VCaP (cell line): ENCODE measurements at regions not wholly inside any gene's neighbourhood (a gene's known extent, or its start where the extent isn't known, plus 50 kb on each side); places are given as distances from the start of the nearest gene placed in this dataset.

Experiments
- H3K27ac ChIP-seq: fragments of 450-650 bp; 2 replicates; pipeline ENCODE4 v1.5.1; 2017
- TF ChIP-seq, protein P1 (sequence below): fragments of 450-650 bp; conservative IDR thresholded peaks from 2 replicates; pipeline ENCODE4 v1.5.1; 2017; ENCODE audit warnings: mild to moderate bottlenecking, moderate library complexity

DNA sequence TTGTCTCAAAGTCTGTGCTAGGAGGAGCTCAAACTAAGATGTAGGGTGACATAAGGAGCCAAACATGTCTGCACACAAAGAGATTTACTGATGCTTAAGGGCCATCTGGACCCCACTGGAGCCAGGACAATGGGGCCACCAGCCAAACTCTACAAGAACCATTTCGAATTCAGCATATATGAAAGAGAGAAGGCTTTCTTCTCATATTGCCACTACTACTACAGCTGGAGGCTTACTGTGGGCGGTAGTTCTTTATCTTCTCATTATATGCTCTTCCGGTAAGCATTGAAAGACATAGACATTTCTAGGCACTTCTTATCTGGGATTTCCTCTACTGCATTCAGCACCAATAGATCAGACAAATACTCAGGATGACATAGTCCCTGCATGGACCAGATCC, 404.4 kb upstream of the PROK2 start:
- TF ChIP-seq, protein P1, sequence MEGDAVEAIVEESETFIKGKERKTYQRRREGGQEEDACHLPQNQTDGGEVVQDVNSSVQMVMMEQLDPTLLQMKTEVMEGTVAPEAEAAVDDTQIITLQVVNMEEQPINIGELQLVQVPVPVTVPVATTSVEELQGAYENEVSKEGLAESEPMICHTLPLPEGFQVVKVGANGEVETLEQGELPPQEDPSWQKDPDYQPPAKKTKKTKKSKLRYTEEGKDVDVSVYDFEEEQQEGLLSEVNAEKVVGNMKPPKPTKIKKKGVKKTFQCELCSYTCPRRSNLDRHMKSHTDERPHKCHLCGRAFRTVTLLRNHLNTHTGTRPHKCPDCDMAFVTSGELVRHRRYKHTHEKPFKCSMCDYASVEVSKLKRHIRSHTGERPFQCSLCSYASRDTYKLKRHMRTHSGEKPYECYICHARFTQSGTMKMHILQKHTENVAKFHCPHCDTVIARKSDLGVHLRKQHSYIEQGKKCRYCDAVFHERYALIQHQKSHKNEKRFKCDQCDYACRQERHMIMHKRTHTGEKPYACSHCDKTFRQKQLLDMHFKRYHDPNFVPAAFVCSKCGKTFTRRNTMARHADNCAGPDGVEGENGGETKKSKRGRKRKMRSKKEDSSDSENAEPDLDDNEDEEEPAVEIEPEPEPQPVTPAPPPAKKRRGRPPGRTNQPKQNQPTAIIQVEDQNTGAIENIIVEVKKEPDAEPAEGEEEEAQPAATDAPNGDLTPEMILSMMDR, result no peak
- H3K27ac ChIP-seq, result no peak overlapping the region

DNA sequence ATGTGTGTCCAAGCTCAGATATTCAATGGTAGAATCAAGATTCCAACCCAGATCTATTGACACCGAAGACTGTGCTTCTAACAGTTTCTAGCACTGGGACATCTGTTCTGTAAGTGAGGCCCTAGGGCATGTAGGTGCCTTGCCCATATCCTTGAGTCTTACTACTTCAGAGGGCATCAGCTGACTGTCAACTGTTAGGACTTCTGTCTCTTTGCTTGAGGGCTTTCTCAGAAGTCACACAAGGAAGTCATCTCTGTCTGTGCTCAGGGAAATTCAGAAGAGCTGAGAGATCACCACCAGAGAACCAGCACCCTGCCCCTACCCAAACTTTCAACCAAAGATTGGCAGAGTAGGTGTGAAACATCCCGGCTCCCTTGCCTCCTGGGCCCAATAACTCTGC, 403.6 kb upstream of the PROK2 start:
- no peak overlapping the region for H3K27ac ChIP-seq
- TF ChIP-seq, protein P1, result no peak

DNA sequence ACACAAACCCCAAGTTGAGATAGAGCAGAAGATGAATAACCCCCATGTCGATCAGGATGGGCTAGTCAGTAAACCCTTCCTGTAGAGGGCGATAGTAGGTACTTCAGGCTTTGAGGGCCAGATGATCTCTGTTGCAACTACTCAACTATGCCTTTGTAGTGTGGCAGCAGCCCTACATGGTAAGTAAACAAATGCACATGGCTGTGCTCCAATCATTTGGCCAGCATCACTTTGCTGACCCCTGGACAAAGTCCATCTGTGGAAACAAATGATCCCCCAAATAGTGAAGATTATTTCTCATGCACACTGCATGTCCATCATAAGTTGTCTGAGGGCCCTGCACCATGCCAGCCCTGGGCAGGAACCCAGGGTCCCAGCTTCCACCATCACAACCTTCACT, 402.2 kb upstream of the PROK2 start:
- TF ChIP-seq, protein P1, result no peak
- H3K27ac ChIP-seq, result no peak overlapping the region

DNA sequence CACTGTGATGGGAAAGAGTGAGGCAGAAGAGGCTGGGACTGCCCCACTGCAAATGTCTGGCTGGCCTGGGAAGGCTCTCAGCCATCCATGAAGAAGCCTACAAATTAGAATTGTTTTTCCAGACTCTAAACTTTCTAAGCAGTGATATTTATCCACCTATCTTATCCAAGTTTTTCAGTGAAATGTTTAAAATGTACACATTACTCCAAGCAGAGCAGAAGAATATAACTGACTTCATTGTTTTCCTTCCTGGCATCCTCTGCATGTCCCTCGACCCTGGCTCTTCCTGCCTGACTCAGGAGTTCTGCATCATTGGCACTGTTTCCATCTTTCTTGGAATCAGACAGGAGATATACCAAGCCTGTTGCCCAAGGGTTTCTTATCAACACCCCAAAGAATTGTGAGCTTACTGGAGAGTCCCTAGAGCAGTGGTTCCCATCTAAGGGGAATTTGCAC, 401.5 kb upstream of the PROK2 start:
- 0 out of 2 replicates have a peak overlapping the region, but pooled peaks have one; percentile 12 for H3K27ac ChIP-seq
- TF ChIP-seq, protein P1, result no peak

DNA sequence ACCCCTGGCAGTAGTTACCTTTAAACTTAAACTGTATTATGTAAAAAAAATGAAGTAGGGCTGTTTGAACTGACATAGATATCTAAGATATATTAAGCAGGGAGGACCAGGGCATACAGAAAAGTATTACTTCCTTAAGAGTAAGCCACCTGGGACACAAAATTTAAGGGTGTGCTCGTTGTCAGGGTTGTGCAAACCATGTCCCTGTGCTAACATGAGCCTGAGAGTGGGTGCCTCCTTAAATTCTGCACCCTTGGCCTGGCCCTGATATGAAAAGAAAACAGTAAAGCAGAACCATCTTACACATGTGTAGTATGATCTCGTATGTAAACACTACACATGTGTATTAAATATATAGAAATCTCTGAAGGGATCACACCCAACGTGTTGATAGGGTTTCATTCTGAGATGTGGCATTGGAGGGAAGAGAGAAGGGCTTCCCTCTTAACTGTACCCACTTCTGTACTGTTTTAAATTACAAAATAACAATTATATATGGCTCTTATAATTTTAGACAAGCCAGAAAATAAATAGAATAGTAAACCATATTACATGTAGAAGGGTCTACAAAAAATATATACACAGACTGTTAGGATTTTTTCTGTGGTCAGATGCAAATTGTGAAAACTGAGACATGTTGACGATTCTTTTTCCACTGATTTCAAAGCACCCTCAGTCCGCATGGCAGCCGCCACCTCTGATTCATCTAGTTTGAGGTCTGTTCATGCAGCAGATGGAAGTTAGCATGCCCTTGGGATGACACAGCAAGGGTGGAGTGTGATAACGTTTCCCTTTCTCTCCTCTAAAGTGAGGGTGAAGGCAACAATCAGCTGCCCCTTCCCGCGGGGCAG, 400.8 kb upstream of the PROK2 start:
- 0 out of 2 replicates have a peak overlapping the region, but pooled peaks have one; percentile 12 for H3K27ac ChIP-seq
- TF ChIP-seq, protein P1, result no peak

DNA sequence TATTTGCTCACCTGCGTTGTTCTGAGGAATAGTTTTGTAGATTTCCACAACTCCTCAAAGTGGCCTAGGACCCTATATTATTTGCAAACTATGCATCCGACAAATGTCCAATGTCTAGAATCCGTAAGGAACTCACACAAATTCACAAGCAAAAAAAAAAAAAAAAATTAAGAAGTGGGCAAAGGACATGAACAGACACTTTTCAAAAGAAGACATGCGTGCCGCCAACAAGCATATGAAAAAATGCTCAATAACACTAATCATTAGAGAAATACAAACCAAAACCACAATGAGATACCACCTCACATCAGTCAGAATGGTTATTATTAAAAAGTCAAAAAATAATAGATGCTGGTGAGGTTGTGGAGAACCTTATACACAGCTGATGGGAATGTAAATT, 398.5 kb upstream of the PROK2 start:
- TF ChIP-seq, protein P1, result no peak
- no peak overlapping the region for H3K27ac ChIP-seq

DNA sequence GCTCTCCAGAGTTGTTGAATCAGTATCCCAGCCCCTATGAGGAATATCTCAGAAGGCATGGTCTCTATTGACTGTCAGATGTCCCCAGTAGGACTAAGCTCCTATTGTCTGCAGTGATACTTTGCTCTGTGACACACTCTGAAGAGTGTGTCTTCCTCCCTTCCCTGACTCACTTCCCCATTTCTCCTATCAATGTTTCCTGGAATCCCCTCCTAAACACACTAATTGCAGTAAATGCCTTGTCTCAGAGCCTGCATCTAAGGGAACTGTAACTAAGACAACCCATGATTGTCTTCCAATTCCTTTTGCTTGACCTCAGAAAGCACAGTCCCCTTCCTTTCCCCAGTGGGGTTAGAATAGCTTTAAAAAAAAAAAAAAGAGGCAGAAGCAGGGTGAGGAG, 397.3 kb upstream of the PROK2 start:
- no peak overlapping the region for H3K27ac ChIP-seq
- TF ChIP-seq, protein P1, result no peak
